T1000 (cell line): ENCODE measurements at regions not wholly inside any gene's neighbourhood (a gene's known extent, or its start where the extent isn't known, plus 50 kb on each side); places are given as distances from the start of the nearest gene placed in this dataset.
A peak's percentile ranks its signal among the peaks of the same experiment; 100 is the strongest.

Experiments used
- DNase-seq: peaks from one replicate; lab custom pipeline; 2025; ENCODE audit warnings: mixed read lengths; lab: John Stamatoyannopoulos, UW

DNA sequence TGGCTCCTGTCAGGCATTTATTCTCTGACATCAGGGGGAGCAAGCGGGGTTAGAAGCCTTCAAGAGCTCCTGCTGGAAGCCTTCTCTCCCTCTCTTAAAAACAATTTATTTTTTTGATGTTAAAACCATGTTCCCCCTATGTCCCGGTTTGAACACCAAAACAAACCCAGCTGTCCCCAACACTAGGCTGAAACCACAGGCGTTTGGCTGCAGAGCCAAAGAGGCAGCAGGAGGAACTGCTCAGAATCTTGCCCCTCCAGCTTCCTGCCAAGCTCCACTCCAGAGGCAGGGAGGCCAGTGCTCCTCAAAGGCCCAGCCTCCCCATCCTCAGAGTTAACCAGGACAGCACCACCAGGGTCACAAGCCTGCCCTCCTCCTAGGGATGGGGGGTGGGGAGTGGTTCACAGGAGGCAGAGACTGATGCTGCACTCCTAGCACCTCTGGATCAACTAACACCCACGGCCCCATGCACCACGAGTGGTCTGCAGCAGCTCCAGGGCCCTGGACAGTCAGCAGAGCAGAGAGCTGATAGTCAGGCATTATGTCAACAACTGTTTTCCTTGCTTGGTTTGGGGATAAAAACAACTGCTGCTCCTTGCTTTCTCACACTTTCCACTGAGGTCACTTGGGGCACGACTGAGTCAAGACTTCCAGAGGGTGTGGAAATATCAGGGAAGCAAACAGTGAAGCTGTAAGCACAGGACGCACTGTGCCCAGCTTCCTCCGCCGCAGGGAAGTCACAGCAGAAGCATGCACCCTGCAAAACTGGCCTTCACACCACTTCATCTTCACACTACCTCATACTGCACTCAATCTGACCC, 96.5 kb upstream of the ADRA1B start:
- no peak for DNase-seq

DNA sequence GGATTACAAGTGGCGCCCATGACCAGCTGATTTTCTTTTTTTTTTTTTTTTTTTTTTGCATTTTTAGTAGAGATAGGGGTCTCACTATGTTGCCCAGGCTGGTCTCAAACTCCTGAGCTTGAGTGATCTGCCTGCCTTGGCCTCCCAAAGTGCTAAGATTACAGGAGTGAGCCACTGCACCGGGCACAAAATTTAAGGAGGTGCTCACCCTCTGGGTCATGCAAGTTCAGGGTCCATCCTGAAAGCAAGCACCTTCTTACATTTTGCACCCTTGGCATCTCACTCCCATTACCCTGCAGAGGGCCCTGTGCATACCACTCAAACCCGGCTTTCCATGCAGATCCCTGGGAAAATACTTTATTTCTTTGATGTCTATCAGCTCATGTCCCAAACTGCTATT, 95.6 kb upstream of the ADRA1B start:
- DNase-seq, result no peak

DNA sequence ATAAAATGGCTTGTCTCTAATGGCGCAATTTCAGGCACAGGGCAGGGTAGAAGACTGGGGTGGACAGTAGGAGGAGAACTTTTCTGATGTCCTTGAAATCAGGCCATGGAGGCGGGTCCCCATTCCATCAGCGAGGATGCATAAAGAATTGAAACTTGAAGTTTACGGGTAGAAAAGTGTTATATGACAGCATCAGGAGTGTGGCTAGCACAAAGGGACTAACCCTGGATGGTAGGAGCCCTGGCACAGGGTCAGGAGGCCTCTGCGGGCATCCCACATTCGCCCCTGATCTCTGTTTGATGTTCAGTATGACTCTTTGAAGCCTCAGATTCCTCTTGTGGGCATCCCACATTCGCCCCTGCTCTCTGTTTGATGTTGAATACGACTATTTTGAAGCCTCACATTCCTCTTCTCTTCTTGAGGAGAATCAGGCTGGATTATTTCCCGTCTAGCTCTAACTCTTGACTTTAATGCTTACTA, 94.8 kb upstream of the ADRA1B start:
- DNase-seq, result no peak

DNA sequence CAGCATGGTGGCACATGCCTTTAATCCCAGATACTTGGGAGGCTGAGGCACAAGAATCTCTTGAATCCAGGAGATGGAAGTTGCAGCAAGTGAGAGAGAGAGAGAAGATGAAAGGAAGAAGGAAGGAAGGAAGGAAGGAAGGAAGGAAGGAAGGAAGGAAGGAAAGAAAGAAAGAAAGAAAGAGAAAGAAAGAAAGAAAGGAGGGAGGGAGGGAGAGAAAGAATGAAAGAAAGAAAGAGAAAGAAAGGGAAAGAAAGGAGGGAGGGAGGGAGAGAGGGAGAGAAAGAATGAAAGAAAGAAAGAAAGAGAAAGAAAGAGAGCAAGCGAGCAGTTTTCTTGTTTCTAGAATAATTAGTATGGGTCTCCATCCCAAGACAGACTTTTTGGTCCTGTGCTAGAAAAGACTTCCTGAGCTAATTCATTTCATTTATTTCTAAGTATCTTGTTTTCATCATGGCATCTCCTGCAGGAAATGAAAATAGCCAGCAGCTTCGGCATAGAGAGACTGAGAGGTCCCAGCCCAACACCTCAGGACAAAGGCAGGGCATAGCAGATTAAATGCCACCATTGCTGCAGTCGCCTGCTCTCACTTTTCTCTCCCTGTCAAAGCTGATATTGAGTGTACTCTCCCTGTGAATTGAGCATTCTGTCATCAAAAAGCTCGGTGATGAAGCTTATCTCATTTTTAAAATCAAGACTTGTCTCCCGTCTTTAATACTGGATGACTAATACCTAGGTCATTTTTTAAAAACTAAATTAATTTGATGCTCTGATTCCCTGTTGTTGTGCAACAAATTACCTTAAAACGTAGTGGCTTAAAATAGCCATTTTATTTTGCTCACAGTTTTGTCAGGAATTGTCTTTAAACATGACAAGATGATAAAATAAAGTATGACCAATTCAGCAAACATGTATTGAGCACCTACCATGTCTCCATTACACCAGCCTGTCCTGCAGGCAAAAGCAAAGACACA, 91.8 kb upstream of the ADRA1B start:
- no peak for DNase-seq

DNA sequence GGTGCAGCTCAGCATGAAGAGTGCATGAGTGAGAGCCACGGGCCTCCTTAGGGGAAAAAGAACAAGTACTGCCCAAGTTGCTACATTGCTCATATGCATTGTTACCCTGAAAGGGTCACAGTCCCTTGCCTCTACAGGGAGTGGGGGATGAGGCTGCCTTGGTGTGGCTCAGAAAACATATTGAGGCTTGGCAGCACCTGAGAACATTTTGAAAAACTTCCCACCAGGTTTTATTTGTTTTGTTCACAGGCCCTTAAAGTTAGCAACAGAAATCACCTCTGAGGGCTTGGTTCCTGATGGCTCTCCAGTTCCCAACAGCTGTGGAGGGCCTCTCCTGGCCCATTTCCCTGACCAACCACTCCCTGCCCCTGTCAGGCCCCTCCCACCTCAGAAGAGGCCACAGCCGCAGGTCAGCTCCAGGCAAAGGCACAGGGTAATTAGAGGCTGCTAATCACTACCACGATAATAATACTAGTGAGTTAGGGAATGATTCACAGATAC, 90.7 kb upstream of the ADRA1B start:
- no peak for DNase-seq

DNA sequence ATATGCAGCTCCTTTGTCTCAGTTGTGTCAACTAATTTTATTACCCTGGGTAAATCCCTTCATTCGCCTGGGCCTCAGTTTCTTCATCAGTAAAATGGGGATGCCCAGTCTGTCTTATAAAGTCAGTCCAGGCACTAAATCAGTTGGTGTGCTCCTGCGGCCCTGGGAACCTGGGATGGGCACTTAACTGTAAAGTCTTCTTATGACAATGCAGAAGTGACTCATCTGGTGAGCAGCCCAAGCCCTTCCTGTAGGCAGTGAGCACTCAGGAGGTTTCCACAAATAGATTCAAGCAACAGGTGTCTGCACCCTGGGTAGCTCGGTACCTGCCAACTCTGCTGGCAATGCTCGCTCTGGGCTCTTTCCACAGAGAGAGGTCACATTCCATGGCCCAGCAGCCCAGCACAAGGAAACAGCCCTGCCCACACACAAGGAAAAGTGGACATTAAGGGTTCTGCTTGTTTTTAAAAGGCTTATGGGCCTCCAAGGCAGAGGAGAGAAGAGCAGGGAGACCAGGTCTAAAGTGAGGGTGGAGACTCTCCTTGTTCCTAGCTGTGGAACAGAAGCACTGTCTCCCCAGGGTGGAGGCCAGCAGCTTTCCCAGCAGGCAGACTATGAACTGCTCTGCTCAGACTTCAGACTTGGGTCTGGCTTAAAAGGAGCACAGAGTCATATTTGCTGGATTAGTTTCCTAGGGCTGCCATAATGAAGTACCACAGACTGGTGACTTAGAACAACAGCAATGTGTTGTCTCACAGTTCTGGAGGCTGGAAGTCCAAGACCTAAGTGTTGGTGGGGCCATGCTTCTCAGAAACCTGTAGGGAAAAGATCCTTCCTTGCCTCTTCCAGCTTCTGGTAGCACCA, 89.7 kb upstream of the ADRA1B start:
- no peak for DNase-seq

DNA sequence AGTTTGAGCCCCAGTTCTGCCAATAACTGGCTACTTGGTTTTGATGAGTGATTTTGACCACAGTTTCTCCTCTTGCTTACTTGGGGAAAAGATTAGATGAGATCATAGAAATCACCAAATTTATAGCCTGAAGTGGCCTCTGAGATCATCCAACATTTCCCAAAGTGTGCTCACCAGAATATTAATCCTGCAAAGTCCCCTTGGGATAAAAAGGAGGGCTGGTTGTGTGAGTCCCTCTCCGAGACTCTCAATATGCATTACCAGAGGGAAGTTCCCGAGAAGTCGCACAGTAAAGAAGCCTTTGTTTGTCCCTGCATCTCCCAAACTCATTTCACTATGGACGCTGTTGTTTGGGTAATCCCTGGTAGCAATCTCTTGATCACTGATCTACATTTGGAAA, 88.4 kb upstream of the ADRA1B start:
- no peak for DNase-seq

DNA sequence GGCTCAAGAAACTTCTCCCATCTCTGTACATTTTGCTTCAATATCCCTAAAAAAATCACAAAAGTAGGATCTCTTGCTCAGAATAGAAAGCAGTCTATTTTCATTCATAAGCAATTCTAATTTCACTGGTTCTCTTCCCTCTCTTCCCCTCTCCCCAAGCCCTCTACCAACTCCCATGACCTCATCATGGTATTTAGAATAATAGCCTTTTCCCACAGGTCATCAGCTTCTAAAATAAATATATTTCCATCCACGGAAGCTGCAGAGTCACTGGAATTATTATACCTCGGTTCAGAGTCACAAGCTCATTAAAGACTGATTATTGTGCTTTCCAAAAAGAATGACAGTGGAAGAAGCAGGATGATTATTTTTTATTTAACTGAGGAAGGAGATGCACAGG, 84.2 kb upstream of the ADRA1B start:
- no peak for DNase-seq

DNA sequence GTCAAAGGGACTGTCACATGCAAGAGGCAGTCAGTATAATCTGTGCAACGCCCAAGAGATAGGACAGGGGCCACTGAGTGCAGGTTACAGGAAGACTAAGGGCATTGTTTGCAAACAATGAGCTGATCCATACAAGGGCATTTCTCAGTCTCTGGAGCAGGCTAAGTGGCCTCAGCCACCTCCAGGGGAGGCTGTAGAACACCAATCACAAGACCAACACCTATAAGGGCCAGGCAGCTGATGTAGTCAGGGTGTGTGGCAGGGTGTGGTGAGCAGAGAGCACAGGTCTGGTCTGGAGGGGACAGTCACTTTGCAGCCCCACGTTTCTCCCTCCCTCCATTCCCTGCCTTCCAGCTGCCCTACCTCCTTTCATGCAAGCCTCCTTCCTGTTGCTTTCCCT, 83.2 kb upstream of the ADRA1B start:
- DNase-seq, result no peak

DNA sequence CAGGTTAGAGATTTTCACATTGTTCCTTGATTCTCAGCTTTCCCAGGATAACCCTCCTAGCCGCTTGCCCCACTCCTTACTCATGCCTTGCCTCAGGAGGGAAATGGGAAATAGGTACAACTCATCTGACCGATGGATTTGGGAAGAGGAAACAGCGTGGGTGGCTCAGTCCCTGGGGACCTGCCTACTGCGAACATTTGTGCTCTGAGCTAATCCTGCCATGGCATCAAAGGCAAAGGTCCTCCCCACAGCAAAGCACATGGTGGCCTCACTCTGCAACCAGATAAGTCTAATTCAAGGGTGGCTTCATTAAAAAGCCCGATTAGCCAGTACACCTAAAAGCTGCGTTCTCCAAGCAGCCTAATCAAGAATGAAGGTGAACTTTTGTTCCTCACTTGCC, 82.4 kb upstream of the ADRA1B start:
- DNase-seq, result no peak

DNA sequence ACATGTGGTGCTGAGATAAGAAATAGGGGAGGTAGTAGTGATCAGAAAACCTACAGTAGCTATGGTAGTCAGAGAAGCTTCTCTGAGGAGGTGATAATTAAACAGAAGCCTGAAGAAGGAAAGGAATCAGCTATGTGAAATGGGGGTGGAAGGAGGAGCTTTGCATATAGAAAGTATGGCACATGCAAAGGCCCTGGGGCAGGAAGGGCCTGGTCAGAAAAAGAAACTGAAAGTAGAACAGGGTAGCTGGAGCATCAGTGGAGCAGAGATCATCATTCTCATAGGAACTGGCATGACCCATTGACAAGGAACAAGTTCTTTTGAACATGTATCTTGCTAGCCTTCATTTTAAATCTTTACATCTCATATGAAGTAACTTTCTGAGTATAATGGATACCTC, 80.7 kb upstream of the ADRA1B start:
- DNase-seq, result no peak

DNA sequence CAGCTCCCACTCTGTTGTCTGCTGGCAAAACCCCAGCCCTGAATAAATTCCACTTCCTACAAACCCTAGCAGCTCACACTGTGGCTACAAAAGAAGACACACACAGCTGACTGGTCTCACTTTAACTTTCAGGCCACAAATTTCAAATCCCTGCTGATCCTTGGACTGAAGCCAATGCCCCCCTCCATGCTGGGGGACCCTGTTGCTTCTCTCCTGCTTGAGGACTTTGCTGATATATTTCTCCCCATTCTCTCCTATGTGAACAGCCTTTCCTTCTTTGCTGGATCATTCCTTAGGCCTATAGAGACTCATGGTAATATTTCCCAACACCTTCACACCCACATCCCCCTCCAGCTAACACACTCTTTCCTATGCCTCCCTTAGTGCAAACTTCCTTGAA, 79.6 kb upstream of the ADRA1B start:
- DNase-seq, result no peak

DNA sequence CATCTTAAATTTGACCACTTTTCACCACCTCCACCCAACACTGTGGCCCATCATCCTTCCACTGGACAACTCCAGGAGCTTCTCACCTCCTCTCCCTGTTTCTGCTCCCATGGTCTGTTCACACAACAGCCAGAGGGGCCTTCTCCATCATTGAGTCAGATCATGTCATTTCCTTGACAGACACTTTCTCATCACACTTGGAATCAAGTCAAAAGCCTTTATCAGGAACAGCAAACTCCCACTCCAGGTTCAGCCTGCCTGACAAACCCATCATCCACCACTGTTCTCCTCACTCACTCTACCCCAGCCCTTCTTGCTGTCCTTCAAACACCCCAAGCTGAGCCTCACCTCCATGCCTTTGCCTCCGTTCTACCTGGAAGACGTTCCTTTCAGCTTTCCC, 78.4 kb upstream of the ADRA1B start:
- DNase-seq, result no peak

DNA sequence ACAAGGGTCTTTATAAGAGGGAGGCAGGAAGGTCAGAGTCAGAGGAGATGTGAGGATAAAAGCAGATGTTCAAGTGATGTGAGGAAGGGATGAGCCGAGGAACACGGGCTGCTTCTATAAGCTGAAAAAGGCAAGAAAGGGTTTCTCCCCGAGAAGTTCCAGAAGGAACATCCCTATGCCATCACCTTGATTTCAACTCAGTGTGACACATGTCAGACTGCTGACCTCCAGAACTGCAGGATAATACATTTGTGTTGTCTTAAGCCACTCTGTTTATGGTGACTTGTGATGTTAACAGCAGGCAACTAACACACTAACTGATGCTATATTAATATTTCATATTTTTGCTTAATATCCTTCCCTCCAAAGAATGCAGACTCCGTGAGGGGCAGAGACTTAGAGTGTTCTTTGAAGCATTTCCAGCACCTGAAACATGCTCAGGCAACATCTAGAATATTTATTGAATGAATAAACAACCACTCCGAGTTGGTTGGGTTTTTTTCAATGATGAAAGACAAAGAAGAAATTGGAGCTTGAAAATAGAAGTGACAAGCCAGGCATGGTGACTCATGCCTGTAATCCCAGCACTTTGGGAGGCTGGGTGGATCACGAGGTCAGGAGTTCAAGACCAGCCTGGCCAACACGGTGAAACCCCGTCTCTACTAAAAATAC, 77.6 kb upstream of the ADRA1B start:
- no peak for DNase-seq

DNA sequence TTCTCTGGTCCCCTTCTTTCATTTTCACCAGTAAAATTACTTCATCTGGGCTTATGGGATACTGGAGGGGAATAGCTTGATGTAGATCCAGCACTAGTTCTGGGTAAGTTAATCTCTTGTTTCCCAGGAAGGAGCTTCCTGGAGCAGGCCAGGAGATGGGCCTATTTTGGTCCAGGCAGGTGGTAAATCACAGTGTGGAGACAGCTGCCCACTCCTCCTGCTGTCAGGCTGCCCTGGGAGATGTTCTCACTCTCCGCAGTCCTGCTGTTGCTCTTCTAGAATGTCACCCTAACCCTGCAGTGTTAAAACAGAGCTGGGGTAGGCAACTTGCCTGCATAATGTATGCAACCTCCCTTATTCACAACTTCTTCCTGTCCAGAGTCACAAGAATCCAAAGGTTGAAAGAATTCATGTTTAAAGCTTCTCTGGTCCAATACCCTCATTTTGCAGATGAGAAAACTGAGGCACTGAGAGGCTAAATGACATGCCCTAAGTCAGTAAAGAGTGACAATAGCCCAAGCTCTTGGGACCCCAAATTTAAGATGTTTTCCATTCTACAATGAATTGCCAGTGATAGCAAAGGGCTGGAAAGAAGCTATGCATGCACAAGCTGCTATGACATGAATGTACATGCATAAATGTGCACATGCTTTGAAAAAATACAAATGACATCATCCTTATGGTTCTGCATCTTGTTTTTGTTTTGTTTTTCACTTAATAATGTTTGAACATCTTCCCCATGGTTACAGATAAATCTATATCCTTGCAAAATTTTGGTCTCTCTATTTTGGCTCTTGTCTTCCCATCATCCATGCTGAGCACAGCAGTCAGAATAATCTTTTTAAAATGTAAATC, 71.8 kb upstream of the ADRA1B start:
- DNase-seq, result no peak

DNA sequence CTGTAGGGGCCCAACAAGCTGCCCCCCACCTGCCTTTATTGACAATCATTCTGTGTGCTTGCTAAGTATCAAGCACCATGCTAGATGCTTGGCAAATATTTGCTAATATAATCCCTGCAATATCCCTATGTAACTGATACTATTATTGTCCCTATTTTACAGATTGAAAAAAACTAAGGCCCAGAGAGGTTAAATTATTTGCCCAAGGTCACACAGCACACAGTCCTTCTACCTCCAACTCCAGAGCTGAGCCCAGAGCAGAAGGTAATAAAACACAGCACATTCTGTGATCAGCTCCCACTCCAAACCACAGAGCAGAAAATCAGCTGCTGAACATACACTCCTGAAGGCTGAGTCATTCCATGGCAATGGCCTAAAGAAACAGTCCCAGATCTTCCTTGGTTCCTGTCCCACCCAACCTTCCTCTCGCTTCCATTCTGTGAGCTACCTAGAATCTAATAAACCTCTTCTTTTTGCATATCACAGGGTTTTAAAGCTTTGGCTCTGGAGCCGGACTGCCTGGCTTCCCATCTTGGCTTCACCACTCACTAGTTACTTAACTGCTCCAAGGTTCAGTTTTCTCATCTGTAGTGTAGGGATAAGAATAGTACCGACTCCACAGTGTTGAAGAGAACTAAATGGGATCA, 66.7 kb upstream of the ADRA1B start:
- no peak for DNase-seq

DNA sequence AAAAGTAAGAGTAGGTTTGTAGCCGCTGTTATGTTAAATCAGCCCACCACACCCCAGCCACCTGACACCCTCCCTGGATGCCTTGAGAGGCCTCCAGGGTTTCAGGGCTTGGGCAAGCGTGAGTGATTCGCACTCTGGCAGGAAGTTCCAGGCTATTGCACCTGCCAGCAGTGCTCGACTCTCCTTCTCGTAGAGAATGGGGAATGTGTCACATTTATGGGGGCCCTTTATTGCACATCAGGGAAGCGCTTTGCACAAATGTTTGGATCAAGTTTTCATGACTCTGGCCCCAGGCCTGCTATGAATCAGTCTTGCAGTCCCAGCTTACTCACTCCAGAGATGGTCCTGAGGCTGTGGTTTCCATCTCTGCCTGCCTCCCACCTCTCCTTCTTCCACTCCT, 66.1 kb upstream of the ADRA1B start:
- DNase-seq, result peak; percentile 26

DNA sequence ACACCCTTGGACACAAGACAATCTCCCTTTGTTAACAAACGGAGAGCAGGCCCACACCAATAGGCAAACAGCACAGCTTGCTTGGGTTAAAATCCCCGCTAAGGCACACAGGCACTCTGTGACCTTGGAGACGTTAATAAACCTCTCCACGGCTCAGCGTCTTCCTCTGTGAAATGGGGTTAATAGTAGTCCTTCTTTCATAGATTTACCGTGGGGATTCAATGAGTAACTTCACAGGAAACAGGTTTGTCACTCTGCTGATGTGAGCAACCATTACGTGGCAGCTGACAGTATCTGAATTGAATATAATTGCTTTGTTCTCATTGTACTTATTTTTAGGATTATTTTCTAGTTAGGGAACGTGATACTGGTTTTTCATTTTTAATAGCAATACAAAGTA, 65.2 kb upstream of the ADRA1B start:
- no peak for DNase-seq

DNA sequence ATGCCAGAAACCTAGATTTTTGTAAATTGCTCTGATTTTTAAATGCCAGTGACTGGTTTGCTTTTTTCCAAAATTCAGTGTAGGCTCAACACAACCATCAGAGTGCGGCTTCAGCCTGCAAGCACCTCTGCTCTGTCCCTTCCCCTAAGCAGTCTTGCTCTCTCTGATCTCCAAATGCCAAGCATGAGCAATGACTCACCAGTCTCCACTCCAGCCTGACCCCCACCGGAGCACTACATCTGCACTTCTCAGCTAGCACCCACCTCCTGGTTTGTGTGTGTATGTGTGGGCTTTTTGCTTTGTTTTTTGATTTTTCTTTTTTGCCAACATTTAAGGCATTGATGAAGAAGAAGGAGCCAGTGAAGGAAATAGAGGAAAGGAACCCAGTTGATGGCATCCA, 61.4 kb upstream of the ADRA1B start:
- DNase-seq, result no peak
